ENCODE measurements at regions not wholly inside any gene's neighbourhood (a gene's known extent, or its start where the extent isn't known, plus 50 kb on each side); places are given as distances from the start of the nearest gene placed in this dataset.

GRCh38 chr11:42253156-42253555, 793.7 kb upstream of the LRRC4C start:
- no peak for TF ChIP-seq CTCF (IDR thresholded peaks at IDR 0.05; ENCODE audit: insufficient read depth, low read depth, low read length)
- no peak for TF ChIP-seq EZH2 (IDR thresholded peaks at IDR 0.05; ENCODE audit: insufficient read depth, low read length)
